OCI-LY3 (cell line): ENCODE measurements at regions not wholly inside any gene's neighbourhood (a gene's known extent, or its start where the extent isn't known, plus 50 kb on each side); places are given as distances from the start of the nearest gene placed in this dataset.

Source experiments
- CTCF ChIP-seq: fragments of 200-600, 300-600 bp; sonication (generic); IDR thresholded peaks from 2 replicates; pipeline ENCODE4 v1.5.1; 2014; ENCODE audit warnings: antibody characterized with exemption, low read length, low read depth
- EZH2phosphoT487 ChIP-seq: fragments of 200-600 bp; shearing (Covaris generic); IDR thresholded peaks from 2 replicates; pipeline ENCODE4 v1.6.1; 2018; ENCODE audit warnings: antibody characterized with exemption, mixed run types, low read depth

DNA sequence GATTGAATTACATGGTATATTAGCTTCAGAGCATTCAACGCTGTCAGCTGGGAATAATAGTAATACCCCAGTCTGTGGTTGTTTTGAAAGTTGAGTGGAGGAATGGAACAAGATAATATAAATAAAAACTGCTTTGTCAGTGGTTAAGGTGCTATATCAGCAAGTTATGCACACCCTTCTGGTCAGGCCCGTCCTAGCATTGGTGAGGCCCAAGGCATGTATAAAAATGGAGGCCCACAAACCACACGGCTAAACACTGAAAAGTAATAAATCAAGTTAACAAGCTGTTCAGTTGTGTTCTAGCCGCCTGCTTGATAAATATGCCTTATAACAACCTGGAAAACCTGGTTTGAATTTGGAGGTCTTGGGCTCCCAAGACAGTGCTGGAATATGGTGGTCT lies 77.4 kb downstream of the PSMG1 start:
- TF ChIP-seq CTCF (no peak), EZH2phosphoT487 (no peak)
